IMR-90 (cell line): ENCODE measurements at regions not wholly inside any gene's neighbourhood (a gene's known extent, or its start where the extent isn't known, plus 50 kb on each side); places are given as distances from the start of the nearest gene placed in this dataset.

Experiments
- ATAC-seq: fragments of 200-7000 bp; cut with Tn5 transposase; 2 replicates; pipeline ENCODE4 v1.9.1; 2020; ENCODE audit warnings: low read depth, mild to moderate bottlenecking, moderate library complexity
- BruUV-seq: library from RNA; stranded (reverse); fragments of 400-500 nt; replicated peaks from 2 replicates; lab custom pipeline; 2021; lab: Mats Ljungman, UMichigan
- CTCF ChIA-PET: fragments of 300-600 bp; formaldehyde crosslinking; extraction: SDS; loops from one replicate; lab custom pipeline; 2021; ENCODE audit warnings: antibody characterized with exemption; lab: Yijun Ruan, JAX
- POLR2A ChIA-PET: fragments of 300-600 bp; sonication (Branson Sonifier 250); formaldehyde crosslinking; loops from one replicate; lab custom pipeline; 2022; ENCODE audit warnings: antibody characterized with exemption; ENCODE audit not compliant: unreplicated experiment; lab: Charles Lee
- DNase-seq: peaks from one replicate; pipeline ENCODE4 v3.0.0; 2013
- H2AFZ ChIP-seq: replicated peaks from 2 replicates; pipeline ENCODE3; 2013; ENCODE audit warnings: low read length, mild to moderate bottlenecking; ENCODE audit not compliant: poor library complexity
- H2AK5ac ChIP-seq: 2 replicates; pipeline ENCODE4 v1.6.1; 2013; ENCODE audit warnings: low read depth, low read length, inconsistent platforms
- H2AK9ac ChIP-seq: replicated peaks from 2 replicates; pipeline ENCODE3; 2013; ENCODE audit warnings: mild to moderate bottlenecking, low read depth, low read length, moderate library complexity; ENCODE audit not compliant: poor library complexity
- H2BK120ac ChIP-seq: 2 replicates; pipeline ENCODE4 v1.6.1; 2013; ENCODE audit warnings: low read depth, low read length, inconsistent platforms
- H2BK15ac ChIP-seq: 3 replicates; pipeline ENCODE4 v1.6.1; 2013; ENCODE audit warnings: low read depth, low read length, inconsistent platforms
- H2BK20ac ChIP-seq: 2 replicates; pipeline ENCODE4 v1.6.1; 2013; ENCODE audit warnings: low read depth, mild to moderate bottlenecking, inconsistent platforms, low read length, moderate library complexity
- H2BK5ac ChIP-seq: 2 replicates; pipeline ENCODE4 v1.6.1; 2013; ENCODE audit warnings: mild to moderate bottlenecking, low read depth, low read length, inconsistent platforms; ENCODE audit not compliant: poor library complexity, severe bottlenecking
- H3K14ac ChIP-seq: replicated peaks from 2 replicates; pipeline ENCODE4 v1.6.1; 2013; ENCODE audit warnings: low read depth, low read length, inconsistent platforms
- H3K18ac ChIP-seq: 2 replicates; pipeline ENCODE4 v1.6.1; 2013; ENCODE audit warnings: low read depth, low read length, control low read depth
- H3K23ac ChIP-seq: 2 replicates; pipeline ENCODE4 v1.6.1; 2013; ENCODE audit warnings: low read depth, low read length, inconsistent platforms
- H3K27ac ChIP-seq: 2 replicates; pipeline ENCODE4 v1.5.1; 2013; ENCODE audit warnings: mild to moderate bottlenecking, control low read depth, low read length; ENCODE audit not compliant: insufficient read depth
- H3K27me3 ChIP-seq: 2 replicates; pipeline ENCODE4 v1.6.1; 2013; ENCODE audit warnings: low read length; ENCODE audit not compliant: control insufficient read depth, insufficient read depth
- H3K36me3 ChIP-seq: 2 replicates; pipeline ENCODE4 v1.6.1; 2013; ENCODE audit warnings: low read length, mixed read lengths; ENCODE audit not compliant: control insufficient read depth, insufficient read depth
- H3K4ac ChIP-seq: 2 replicates; pipeline ENCODE4 v1.6.1; 2013; ENCODE audit warnings: low read depth, low read length, inconsistent platforms
- H3K4me1 ChIP-seq: 2 replicates; pipeline ENCODE4 v1.6.1; 2013; ENCODE audit warnings: low read length, mixed read lengths; ENCODE audit not compliant: control insufficient read depth, insufficient read depth
- H3K4me2 ChIP-seq: 2 replicates; pipeline ENCODE4 v1.6.1; 2013; ENCODE audit warnings: low read depth, mild to moderate bottlenecking, control low read depth, low read length, moderate library complexity
- H3K4me3 ChIP-seq: 2 replicates; pipeline ENCODE4 v1.5.1; 2013; ENCODE audit warnings: low read depth, mild to moderate bottlenecking, control low read depth, low read length, moderate library complexity; ENCODE audit not compliant: insufficient read depth
- H3K56ac ChIP-seq: 2 replicates; pipeline ENCODE4 v1.6.1; 2013; ENCODE audit warnings: low read length, inconsistent platforms; ENCODE audit not compliant: insufficient read depth; ENCODE audit errors: extremely low read depth
- H3K79me1 ChIP-seq, 2 experiments: 2 replicates each; pipeline ENCODE4 v1.6.1; 2013; ENCODE audit warnings: low read length in 2 of 2, inconsistent platforms in 1 of 2, low read depth in 1 of 2
- H3K9ac ChIP-seq: 2 replicates; pipeline ENCODE4 v1.6.1; 2013; ENCODE audit warnings: low read depth, low read length, control low read depth
- H3K9me1 ChIP-seq: 2 replicates; pipeline ENCODE4 v1.6.1; 2013; ENCODE audit warnings: low read length, inconsistent platforms; ENCODE audit not compliant: insufficient read depth
- H3K9me3 ChIP-seq: 2 replicates; pipeline ENCODE4 v1.6.1; 2013; ENCODE audit warnings: low read length; ENCODE audit not compliant: control insufficient read depth, insufficient read depth
- H4K20me1 ChIP-seq: 2 replicates; pipeline ENCODE4 v1.6.1; 2013; ENCODE audit warnings: low read length, inconsistent platforms; ENCODE audit not compliant: insufficient read depth
- H4K5ac ChIP-seq: 2 replicates; pipeline ENCODE4 v1.6.1; 2013; ENCODE audit warnings: mild to moderate bottlenecking, low read depth, low read length, control low read depth
- H4K8ac ChIP-seq, 2 experiments: 2 replicates each; pipeline ENCODE4 v1.6.1; 2013; ENCODE audit warnings: low read depth in 2 of 2, low read length in 2 of 2, control low read depth in 1 of 2, inconsistent platforms in 1 of 2
- H4K91ac ChIP-seq: 2 replicates; pipeline ENCODE4 v1.6.1; 2013; ENCODE audit warnings: low read depth, low read length, inconsistent platforms; ENCODE audit not compliant: insufficient read depth
- CEBPB ChIP-seq: IDR thresholded peaks from 2 replicates; pipeline ENCODE4 v1.6.1; 2012; ENCODE audit warnings: low read depth, low read length, improper control_type of control experiment
- ELK1 ChIP-seq: fragments of 150-350 bp; IDR thresholded peaks from 2 replicates; pipeline ENCODE4 v1.6.1; 2016; ENCODE audit warnings: low read depth, mild to moderate bottlenecking, low read length, moderate library complexity, borderline replicate concordance
- FOS ChIP-seq: fragments of 150-350 bp; IDR thresholded peaks from 2 replicates; pipeline ENCODE4 v1.6.1; 2016; ENCODE audit warnings: low read depth, low read length
- RAD21 ChIP-seq: IDR thresholded peaks from 2 replicates; pipeline ENCODE4 v1.6.1; 2012; ENCODE audit warnings: low read length, improper control_type of control experiment
- RFX5 ChIP-seq: IDR thresholded peaks from 2 replicates; pipeline ENCODE4 v1.8.0; 2012; ENCODE audit warnings: low read depth, mild to moderate bottlenecking, low read length, moderate library complexity
- SMC3 ChIP-seq: fragments of 150-350 bp; IDR thresholded peaks from 2 replicates; pipeline ENCODE4 v1.6.1; 2016; ENCODE audit warnings: low read depth, mild to moderate bottlenecking, antibody characterized with exemption, low read length, moderate library complexity
- WGBS, 2 experiments: methylation state at CpG; one replicate each; pipeline versions ENCODE4 v1.1.5 to v1.1.7; 2013; ENCODE audit warnings: missing lambda C conversion rate in 2 of 2; ENCODE audit not compliant: insufficient read length in 1 of 2; ENCODE audit errors: extremely low coverage in 2 of 2; 5-methylcytosine and 5-hydroxymethylcytosine counted together
- dilution Hi-C: fragments of 300-500 bp; cut with HindIII; formaldehyde crosslinking; loops from one replicate; pipeline ENCODE4 v1.14.3; 2018; ENCODE audit warnings: low sequenced_read_pairs; ENCODE audit not compliant: unreplicated experiment
- in situ Hi-C: fragments of 300-500 bp; cut with MboI; formaldehyde crosslinking; loops from 3 replicates; pipeline ENCODE4 v1.14.3; 2019; ENCODE audit warnings: low sequenced_read_pairs, inconsistent platforms, mixed read lengths
- intact Hi-C: fragments of 100-400 bp; cut with micrococcal nuclease; formaldehyde crosslinking; loops from 2 replicates; pipeline ENCODE4 v1.10.0; 2022

GRCh38 chrX:26915064-26915463 is 548.1 kb downstream of the PPP4R3C start:
- no peak overlapping the region for H4K8ac ChIP-seq
- no peaks in the 10 kb centered on the region for H3K4me1 ChIP-seq
- no TSS peak for BruUV-seq
- ATAC-seq (no peak), DNase-seq (no peak)
- no peak overlapping the region for H2BK120ac ChIP-seq
- H3K36me3 ChIP-seq, result no peaks in the 10 kb centered on the region
- no CpG with 5 or more reads among the region's 2 CpGs for WGBS, 2 experiments
- in situ Hi-C loops, result no loop called here
- no peak overlapping the region for H3K4me2 ChIP-seq
- H2BK20ac ChIP-seq, result no peak overlapping the region
- H3K9me3 ChIP-seq, result peaks cover 4% of the 10 kb centered on the region; the same call in 1 of the 2 replicates
- no peak overlapping the region for H3K4me3 ChIP-seq
- no peak overlapping the region for H3K4ac ChIP-seq
- H4K91ac ChIP-seq, result no peak overlapping the region
- H3K9me1 ChIP-seq, result no peaks in the 10 kb centered on the region
- H3K27me3 ChIP-seq, result no peaks in the 10 kb centered on the region
- H3K56ac ChIP-seq, result no peak overlapping the region
- H3K23ac ChIP-seq, result no peak overlapping the region
- H2AFZ ChIP-seq, result no peak overlapping the region
- H2BK15ac ChIP-seq, result no peak overlapping the region
- no peak overlapping the region for H2BK5ac ChIP-seq
- no peaks in the 10 kb centered on the region for H4K20me1 ChIP-seq
- intact Hi-C loops, result no loop called here
- no peak for TF ChIP-seq ELK1
- no peak for TF ChIP-seq FOS
- no peak for TF ChIP-seq RAD21
- no peak for TF ChIP-seq RFX5
- no peak for TF ChIP-seq CEBPB
- TF ChIP-seq SMC3, result no peak
- no peak overlapping the region for H3K27ac ChIP-seq
- no peak overlapping the region for H3K14ac ChIP-seq
- H3K9ac ChIP-seq, result no peak overlapping the region
- dilution Hi-C loops, result no loop called here
- no peak overlapping the region for H3K18ac ChIP-seq
- ChIA-PET POLR2A (no interaction called here), CTCF (no interaction called here)
- H2AK9ac ChIP-seq, result no peak overlapping the region
- H2AK5ac ChIP-seq, result no peak overlapping the region
- no peaks in the 10 kb centered on the region for H3K79me1 ChIP-seq
- H4K5ac ChIP-seq, result no peak overlapping the region
